Fibroblast of skin of left quadriceps (primary cell): ENCODE measurements at regions not wholly inside any gene's neighbourhood (a gene's known extent, or its start where the extent isn't known, plus 50 kb on each side); places are given as distances from the start of the nearest gene placed in this dataset.
"Not testable (repeated sequence)": the region's sequence is repeated elsewhere in the genome, so short reads cannot be mapped to it uniquely, and the experiment has no call there.

Source experiments
- DNase-seq, 2 experiments: peaks; one replicate each; pipeline ENCODE4 v3.0.0-alpha.2; 2013; ENCODE audit warnings: low read depth in 2 of 2

- no peak for DNase-seq
Observed at GRCh38 chr9:19936598-19936997, 147.8 kb upstream of the SLC24A2 start.

DNA sequence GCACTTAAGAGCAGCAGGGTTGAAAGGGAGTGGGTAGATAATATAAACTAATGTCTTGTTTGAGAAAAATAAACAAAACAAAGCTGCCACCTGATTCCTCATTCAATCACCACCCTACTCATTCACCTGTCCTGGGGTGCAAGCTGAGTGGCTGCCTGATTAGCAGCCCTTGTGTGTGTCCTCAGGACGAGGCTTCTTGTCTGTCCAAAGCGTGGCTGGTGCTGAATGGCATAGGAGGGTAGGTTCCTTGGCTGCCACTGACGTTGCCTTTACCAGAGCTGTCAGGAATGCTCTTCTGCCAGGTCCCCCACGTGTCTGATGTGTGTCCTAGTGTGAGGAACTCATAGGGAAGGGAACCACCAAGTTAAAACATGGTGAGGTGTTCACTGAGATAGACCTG lies 146.6 kb upstream of the SLC24A2 start:
- DNase-seq = no peak

GRCh38 chr9:19934301-19934871 lies 145.5 kb upstream of the SLC24A2 start:
- DNase-seq = peak in 1 of 2 experiments; percentile 11

- DNase-seq = no peak
Observed at GRCh38 chr9:19931098-19931890, 142.5 kb upstream of the SLC24A2 start.

DNA sequence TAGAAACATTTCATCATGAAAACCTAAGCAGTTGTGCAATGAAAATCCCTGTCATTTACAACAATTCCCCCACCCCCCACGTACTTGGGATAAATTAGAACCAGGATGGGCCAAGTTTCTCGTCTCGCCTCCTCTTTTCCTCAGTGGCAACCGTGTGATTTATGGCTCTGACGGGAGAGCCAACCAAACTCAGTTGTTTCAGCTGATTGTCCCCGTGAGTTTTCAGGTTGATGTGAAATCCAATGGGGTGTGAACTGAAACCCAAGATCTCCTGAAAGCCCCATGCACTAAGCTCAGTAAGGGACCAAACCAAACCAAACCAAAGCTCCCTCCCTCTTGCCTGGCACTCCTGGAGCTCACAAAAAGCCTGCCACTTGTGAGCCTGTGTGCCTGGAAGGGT lies 138.7 kb upstream of the SLC24A2 start:
- no peak for DNase-seq

DNA sequence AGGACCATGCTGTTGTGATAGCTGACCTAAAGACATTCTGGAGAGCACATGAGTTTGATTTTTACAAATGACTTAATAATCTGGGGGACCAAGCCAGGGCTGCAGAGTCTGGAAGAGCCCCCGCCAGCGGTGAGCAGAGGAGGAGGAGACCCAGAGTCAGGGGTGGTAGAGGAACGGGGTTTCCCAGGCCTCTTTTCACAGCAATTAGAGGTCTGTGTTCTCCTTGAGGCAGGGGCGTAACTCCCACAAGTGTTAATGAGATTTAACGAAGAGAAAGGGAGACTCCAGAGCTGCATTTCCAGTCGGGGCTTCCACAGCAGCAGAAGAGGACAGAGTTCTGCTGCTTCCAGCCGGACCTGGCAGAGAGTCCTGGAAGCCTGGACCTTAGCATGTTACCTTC lies 137.9 kb upstream of the SLC24A2 start:
- no peak for DNase-seq

- DNase-seq = peak; percentile 40 to 47
Observed at GRCh38 chr9:19925674-19926503, 137.1 kb upstream of the SLC24A2 start.

- no peak for DNase-seq
Observed at GRCh38 chr9:19924080-19924479, 135.2 kb upstream of the SLC24A2 start.

DNA sequence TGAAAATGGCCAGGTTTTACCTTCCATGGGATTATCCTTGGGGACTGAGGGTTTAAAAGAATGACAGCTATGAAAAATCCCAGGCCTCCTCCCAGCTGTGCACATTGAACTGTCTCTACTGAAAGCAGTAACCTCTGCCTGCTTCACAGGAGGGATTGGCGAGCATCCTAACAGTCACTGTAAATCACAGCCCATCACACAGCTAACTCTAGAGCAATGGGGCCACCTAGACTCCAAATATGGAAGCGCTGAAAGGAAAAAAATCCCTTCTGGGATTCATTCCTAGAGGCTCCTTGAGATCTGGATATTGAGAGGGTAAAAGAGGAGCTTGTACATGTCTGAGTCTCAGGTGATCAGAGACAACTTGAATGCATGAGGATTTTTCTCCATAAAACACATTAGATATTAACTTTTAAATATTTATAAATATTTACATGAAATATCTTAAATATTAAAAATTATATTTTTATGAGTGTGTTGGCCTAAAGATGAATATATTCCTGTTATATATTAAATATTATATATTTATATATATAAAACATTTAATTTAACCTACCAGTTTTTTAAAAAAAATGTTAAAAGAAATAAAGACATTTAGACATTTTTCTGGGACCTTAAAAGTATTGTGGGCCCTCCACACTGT lies 133.8 kb upstream of the SLC24A2 start:
- peak; percentile 44 to 47 for DNase-seq

GRCh38 chr9:19920401-19920800 lies 131.6 kb upstream of the SLC24A2 start:
- no peak for DNase-seq

- DNase-seq = no peak
Observed at GRCh38 chr9:19918630-19919029, 129.8 kb upstream of the SLC24A2 start.

DNA sequence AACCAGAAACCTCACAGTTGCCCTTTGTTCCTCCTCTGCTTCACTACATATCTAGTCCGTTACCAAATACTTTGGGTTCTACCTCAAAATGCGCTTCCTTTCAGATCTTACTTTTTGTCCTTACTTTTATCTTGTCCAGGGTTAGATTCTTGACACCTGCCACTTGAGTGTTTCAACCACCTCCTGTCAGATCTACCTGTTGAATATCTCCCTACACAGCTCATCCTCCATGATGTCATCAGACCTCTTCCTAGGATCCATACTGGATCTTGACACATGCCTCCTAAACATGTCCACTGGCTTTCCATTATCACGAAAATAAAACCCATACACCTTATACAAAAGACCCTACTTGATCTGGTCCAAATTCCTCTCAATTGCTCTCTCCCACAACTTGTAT lies 125.2 kb upstream of the SLC24A2 start:
- DNase-seq = no peak

GRCh38 chr9:19913151-19913550 lies 124.3 kb upstream of the SLC24A2 start:
- DNase-seq = no peak

- no peak for DNase-seq
Observed at GRCh38 chr9:19903076-19903475, 114.2 kb upstream of the SLC24A2 start.

GRCh38 chr9:19901586-19901985 lies 112.7 kb upstream of the SLC24A2 start:
- DNase-seq = no peak

DNA sequence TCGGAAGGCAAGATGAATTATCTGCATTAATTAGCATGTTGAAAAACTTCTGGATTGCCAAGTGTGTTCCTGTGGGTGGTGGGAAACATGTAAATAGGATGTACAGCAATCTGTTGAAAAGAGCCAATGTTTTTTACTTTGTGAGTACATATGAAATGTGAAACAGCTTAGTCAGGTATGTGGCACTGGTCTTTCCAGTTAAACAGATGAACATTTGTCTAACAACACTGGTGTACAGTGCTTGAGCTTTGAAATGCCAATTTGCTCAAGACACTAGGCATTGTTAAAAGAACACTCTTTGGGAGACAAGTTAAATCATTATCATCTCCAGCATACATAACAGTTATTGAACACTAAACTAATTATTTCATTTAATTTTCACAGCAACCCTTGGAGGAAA lies 107.3 kb upstream of the SLC24A2 start:
- DNase-seq = no peak

DNA sequence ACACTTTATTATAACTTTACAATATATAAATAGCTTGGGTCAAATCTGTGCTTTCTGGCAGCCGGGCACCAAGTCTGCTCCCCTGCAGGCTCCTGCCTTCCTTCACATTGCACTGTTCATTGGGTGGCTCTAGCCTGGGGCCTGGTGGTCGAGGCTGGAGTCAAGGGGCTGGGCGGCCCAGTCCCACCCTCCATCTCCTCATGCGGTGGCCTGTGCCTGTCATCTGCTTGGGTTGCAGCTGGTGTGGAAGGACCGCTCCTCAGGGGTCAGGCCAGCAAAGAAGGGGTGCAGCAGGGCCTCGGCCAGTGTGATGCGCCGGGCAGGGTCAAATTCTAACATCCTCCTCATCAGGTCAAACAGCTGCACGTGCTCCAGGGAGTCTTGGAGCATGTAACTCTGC lies 106.7 kb upstream of the SLC24A2 start:
- DNase-seq = not testable (repeated sequence)

GRCh38 chr9:19895006-19895405 lies 106.2 kb upstream of the SLC24A2 start:
- no peak for DNase-seq

- no peak for DNase-seq
Observed at GRCh38 chr9:19885608-19886007, 96.8 kb upstream of the SLC24A2 start.

DNA sequence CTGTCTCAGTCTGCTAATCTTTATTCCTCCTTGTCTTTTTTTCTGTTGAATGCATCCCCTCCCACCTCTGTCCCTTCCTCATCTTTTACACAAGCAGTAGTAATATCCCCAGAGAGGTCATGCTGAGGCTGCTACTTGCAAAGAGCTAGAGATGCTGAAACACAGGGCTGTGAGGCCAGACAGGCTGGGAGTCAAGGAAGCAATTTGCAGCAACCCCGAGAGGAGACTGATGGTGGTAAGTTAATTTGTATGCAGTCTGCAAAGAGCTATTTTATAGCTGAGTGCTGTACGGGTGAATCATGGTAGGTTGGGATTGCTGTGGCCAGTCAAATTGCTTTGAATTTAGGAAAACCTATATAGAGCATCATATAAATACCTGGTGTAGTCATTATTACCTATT lies 90.2 kb upstream of the SLC24A2 start:
- DNase-seq = no peak

DNA sequence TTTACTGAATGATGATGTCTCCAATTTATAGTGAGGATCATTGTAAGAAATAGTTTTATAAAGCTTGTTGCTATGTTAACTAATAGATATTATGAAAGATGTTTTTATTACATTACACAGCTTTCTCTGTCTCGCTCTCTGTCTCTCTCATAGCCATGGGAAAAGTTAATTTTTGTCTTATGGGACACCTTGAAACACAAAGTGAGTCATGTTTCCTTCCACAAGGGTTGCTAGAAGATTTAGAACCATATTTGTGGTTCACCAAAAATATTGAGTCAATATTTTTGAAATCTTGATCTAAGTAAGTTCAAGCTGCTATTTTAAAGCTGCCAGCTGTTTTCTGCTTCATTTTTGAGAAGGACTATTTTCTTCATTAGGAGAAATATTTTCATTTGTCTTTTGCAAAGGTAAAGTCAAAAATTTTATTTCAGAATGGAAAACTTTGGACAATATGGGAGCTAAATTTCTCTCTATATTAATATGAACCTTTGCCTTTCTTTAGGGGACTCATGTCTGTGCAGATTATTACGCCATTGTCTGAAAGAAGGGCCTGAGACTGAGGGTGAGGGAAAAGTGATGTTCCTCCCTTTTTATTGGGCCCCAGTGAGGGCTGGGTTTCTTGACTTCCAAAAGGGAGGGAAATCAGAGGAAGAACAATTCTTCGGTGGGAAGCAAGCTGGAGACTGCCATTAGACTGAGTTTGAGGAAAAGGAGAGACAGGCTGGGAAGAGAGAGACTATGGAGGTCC lies 87.9 kb upstream of the SLC24A2 start:
- peak in 1 of 2 experiments; percentile 14 for DNase-seq
